ENCODE measurements at regions not wholly inside any gene's neighbourhood (a gene's known extent, or its start where the extent isn't known, plus 50 kb on each side); places are given as distances from the start of the nearest gene placed in this dataset.
"Not testable (repeated sequence)": the region's sequence is repeated elsewhere in the genome, so short reads cannot be mapped to it uniquely, and the experiment has no call there.

DNA sequence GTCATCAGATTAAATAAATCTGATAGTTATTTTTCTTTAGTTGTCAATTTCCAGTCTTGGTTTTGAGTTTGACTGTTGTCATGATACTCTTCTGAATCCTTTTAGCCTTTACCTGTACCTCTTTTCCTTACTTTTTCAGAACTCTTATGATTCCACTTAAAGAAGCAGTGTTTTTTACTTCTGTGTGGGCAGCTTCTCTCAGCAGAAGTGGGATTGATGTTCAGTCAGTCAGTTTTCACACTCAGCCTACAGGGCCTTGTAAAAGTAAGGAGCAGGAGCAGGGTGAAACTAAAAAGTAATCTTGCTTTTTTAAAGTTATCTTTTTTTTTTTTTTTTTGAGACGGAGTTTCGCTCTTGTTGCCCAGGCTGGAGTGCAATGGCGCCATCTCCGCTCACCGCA, 75.1 kb downstream of the HAUS1 start:
- DNase-seq = no peak

DNA sequence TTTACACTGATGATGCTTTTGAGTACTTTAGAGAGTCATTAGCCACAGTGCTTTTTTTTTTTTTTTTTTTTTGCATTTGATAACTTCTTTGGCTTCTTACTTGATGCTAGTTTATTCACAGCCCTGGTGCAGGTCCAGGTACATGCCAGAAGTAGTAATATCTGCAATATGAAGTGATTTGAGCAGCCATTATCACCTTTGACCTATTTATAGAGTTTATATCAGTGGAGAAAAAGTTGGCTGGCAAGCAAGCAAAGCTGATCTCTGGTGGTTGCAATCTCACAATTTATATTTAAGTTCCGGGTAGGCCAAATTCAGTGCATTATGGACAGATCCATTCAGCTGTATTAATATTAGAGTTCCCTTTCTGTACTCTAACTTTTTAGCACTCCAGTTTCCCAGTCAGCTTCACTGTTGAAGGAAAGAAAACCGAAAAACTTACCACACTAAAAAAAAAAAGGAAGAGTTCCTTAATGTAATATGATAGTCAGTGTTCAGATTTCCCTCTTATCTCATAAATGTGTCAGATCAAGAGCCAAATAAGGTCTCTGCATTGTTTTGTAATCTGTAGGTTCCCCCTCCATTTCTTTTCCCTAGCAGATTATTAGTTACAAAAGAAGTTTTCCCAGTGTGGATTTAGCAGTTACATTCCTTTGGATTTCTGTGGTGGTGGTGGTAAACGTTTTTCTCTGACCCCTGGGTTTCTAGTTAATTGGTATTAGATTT, 78.6 kb downstream of the HAUS1 start:
- DNase-seq = no peak

- not testable (repeated sequence) for DNase-seq
These were observed 80.1 kb downstream of the HAUS1 start for GRCh38 chr18:46184296-46184695.

GRCh38 chr18:46184727-46185126, 80.5 kb downstream of the HAUS1 start:
- DNase-seq = no peak

GRCh38 chr18:46190667-46191066, 86.5 kb downstream of the HAUS1 start:
- DNase-seq = no peak

- DNase-seq = no peak
These were observed 92.5 kb downstream of the HAUS1 start for GRCh38 chr18:46196627-46197243.

DNA sequence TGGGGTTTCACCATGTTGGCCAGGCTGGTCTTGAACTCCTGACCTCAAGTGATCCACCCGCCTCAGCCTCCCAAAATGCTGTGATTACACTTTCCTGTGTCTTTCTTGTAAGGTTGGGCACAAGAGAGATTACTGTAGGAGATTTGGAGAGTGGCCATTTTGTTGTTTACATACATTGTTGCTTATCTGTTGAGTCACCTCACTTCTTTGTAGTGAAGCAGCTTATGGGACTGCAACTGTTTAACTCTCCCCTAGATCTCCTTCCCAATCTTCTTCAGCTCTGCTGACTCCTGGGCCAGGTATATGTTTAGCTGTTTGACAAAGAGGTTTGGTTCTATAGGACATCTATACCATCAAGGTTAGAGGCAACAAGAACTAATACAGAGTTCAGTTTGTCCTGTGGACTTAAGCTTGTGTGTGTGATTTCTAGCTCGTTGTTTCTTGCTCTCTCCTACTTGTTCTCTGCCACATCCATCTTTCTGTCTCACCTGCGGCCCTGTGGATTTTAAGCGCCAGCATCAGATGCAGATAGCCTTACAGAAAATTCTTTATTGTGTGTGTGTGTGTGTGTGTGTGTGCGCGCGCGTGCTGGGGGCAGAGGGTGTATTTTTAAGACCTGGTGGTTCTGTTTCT, 95.4 kb downstream of the HAUS1 start:
- DNase-seq = peak; percentile 72

DNA sequence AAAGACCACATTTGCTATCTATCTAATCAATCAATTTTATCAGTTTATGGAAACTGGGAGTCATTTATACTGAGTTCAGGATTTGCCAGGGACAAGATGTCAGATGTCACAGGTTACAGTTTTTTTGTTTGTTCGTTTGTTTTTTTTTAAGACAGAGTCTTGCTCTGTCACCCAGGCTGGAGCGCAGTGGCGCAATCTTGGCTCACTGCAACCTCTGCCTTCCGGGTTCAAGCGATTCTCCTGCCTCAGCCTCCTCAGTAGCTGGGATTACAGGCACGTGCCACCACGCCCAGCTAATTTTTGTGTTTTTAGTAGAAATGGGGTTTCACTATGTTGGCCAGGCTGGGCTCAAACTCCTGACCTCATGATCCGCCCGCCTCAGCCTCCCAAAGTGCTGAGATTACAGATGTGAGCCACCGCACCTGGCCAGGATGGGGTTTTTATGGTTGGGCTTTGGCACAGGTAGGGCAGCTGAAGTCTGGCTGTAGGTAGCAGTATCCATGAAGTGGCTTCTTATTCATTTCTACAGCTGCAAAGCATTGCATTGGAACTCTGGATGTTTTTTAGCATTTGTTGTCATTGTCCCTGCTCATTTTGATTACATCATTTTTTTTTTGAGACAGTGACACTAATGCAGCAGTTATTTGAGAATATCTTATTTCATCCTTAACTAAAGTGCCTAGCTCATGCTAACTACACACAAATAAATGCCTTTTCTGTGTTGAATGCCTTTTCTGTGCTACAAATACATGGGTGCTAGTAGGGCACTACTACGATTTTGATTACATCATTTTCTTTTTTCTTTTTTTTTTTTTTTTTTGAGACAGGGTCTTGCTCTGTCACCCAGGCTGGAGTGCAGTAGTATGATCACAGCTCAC, 96.2 kb downstream of the HAUS1 start:
- DNase-seq = not testable (repeated sequence)

DNA sequence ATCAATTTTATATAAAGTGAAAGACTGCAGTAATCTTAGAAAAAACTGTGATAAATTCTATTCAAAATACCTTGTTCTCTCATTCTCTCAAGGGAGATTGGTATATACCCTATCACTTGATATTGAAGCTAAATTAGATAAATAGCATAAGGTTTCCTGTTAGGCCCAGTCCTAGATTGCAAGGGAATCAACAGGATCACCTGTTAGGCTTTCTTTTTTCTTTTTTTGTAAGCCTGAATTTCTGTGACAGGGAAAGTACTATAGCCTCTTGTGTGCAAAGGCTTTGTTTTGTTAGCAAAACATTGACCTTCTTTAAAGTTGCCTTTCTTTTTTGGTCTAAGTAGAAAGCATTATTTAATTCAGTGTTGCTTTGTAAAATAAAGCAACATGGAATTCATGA, 100.0 kb downstream of the HAUS1 start:
- DNase-seq = no peak

- DNase-seq = no peak
These were observed 103.8 kb downstream of the HAUS1 start for GRCh38 chr18:46207985-46208384.

- DNase-seq = no peak
These were observed 105.0 kb downstream of the HAUS1 start for GRCh38 chr18:46209161-46209560.

- DNase-seq = peak; percentile 47
These were observed 107.6 kb downstream of the HAUS1 start for GRCh38 chr18:46211816-46212215.

- DNase-seq = no peak
These were observed 108.2 kb downstream of the HAUS1 start for GRCh38 chr18:46212398-46212797.

GRCh38 chr18:46213295-46213694, 109.1 kb downstream of the HAUS1 start:
- peak; percentile 10 for DNase-seq

GRCh38 chr18:46214435-46214834, 110.2 kb downstream of the HAUS1 start:
- DNase-seq = no peak

DNA sequence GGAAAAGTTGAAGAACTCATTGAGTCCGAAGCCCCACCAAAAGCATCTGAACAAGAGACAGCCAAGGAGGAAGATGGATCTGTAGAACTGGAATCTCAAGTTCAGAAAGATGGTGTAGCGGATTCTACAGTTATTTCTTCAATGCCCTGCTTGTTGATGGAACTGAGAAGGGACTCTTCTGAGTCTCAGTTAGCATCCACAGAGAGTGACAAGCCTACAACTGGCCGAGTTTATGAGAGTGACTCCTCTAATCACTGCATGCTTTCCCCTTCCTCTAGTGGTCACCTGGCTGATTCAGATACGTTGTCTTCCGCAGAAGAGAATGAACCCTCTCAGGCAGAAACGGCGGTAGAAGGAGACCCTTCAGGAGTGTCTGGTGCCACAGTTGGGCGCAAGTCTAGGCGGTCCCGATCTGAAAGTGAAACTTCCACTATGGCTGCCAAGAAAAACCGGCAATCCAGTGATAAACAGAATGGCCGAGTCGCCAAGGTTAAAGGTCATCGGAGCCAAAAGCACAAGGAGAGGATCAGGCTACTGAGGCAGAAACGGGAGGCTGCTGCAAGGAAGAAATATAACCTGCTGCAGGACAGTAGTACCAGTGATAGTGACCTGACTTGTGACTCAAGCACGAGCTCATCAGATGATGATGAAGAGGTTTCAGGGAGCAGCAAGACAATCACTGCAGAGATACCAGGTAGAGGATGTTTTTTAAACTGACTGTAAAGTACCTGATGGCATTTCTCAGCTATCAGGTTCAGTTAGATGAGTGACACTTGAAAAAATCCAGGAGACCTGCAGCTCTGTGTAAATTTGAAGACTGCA, 111.9 kb downstream of the HAUS1 start:
- DNase-seq = no peak

DNA sequence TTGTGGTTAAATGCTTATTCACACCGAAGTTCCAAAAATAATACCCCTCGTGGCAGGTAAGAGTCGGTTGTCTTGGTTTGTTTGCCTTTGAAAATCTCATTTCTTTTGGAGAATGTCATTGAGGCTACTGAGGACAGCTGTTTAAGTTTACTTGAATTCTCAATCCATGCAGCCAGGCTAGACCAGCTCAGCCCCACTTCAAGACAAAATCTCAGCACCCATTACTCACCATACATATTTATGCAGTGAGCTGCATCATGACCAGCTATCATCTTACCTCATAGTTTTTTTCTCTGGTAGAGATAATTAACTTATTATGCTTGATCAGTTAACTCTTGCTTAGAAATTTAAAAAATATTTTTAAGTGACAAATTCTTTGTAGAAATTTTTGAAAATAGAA, 115.9 kb downstream of the HAUS1 start:
- DNase-seq = peak; percentile 79

DNA sequence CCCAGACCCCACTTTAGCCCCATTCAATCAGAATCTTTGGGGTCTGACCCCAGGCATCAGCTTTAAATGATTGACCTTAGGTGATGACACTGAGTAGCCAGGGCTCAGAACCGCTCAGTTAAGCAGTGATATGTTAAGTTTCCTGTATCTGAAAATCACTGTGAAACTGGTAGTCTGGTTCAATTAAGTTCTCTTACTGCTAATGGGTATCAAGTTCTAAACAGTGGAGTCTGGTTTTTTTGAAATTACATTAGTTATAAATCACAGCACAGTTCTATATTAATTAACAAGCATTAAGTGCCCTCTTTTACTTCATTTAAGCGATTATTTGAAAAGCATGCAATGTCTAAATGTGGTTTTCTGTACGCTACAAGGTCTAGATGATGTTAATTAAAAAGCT, 117.9 kb downstream of the HAUS1 start:
- DNase-seq = no peak

GRCh38 chr18:46222710-46223360, 118.7 kb downstream of the HAUS1 start:
- no peak for DNase-seq

DNA sequence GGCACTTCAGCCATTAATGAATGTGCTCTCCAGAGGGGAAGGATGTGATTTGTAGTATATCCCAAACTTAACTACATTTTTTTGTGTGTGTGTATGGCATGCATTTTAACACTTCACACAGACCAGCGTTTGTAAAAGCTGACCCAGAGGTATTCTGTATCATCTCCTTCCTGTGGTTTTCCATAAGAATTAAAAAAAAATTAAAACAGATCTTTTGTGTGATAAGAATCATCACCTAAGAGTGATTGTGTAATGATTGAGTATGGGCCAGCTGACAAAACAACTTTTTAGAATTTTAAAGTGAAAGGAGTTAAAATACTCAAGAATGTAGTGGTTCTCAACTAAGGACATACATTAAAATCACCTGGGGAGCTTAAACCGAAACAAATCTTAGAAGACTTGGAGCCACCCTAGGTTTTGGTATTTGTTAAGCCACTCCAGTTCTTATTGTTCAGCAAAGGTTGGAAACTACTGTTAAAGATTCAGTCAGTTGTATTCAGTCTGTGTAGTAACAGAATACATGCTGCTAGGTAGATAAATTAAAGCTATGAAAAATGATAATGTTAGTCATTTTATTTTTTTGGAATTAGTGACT, 120.1 kb downstream of the HAUS1 start:
- DNase-seq = peak; percentile 1

- peak; percentile 3 for DNase-seq
These were observed 122.3 kb downstream of the HAUS1 start for GRCh38 chr18:46226461-46226860.
